ENCODE measurements at regions not wholly inside any gene's neighbourhood (a gene's known extent, or its start where the extent isn't known, plus 50 kb on each side); places are given as distances from the start of the nearest gene placed in this dataset.
A peak's percentile ranks its signal among the peaks of the same experiment; 100 is the strongest.

GRCh38 chr9:97763874-97764273 is 66.7 kb upstream of the XPA start:
- H3K27me3 ChIP-seq (replicated peaks; ENCODE audit: insufficient read depth), result peaks cover 7% of the 10 kb centered on the region; the same call in 1 of the 2 replicates
- in situ Hi-C loops (cut with MboI), result no loop called here
- no peak for DNase-seq

GRCh38 chr9:97766092-97766491 is 69.0 kb upstream of the XPA start:
- Histone ChIP-seq H3K36me3 (ENCODE audit: low read depth) (no peaks in the 10 kb centered on the region), H3K4me3 (no peak overlapping the region), H4K20me1 (ENCODE audit: insufficient read depth) (no peaks in the 10 kb centered on the region), H3K9me3 (ENCODE audit: low read depth) (no peaks in the 10 kb centered on the region), H2AFZ (no peak overlapping the region), H3K27me3 (replicated peaks; ENCODE audit: insufficient read depth) (no peaks in the 10 kb centered on the region; the same call in 1 of the 2 replicates), H3K9ac (no peak overlapping the region), H3K4me2 (ENCODE audit: unreplicated experiment) (peak overlapping the region; percentile 37), H3K27ac (no peak overlapping the region), H3F3A (ENCODE audit: insufficient read depth) (peaks cover 16% of the 10 kb centered on the region), H3K4me1 (ENCODE audit: insufficient read depth) (peaks cover 38% of the 10 kb centered on the region), H3K79me2 (ENCODE audit: insufficient read depth) (no peaks in the 10 kb centered on the region), H3K9me2 (ENCODE audit: insufficient read depth) (no peaks in the 10 kb centered on the region)
- DNase-seq, result peak; percentile 78
- WGBS, 2 experiments (ENCODE audit: low coverage in 1 of 2, low lambda C conversion rate in 2 of 2, missing lambda C conversion rate in 2 of 2), result 44 to 46% methylated on average over 2 of the region's 2 CpGs
- in situ Hi-C loops (cut with MboI), result no loop called here
- TF ChIP-seq EZH2 (IDR thresholded peaks at IDR 0.05; ENCODE audit: insufficient read depth, poor library complexity, severe bottlenecking) (no peak), EZH2phosphoT487 (IDR thresholded peaks at IDR 0.05; ENCODE audit: insufficient read depth, low read depth) (no peak)

More at GRCh38 chr9:97763874-97764273, 66.7 kb upstream of the XPA start:
- H3K4me3 ChIP-seq, result no peak overlapping the region
- H3K27ac ChIP-seq, result no peak overlapping the region
- no peak overlapping the region for H2AFZ ChIP-seq
- no peak overlapping the region for H3K4me2 ChIP-seq (ENCODE audit: unreplicated experiment)
- peaks cover 40% of the 10 kb centered on the region for H3K4me1 ChIP-seq (ENCODE audit: insufficient read depth)
- no peak for TF ChIP-seq EZH2 (IDR thresholded peaks at IDR 0.05; ENCODE audit: insufficient read depth, poor library complexity, severe bottlenecking)
- no peak for TF ChIP-seq EZH2phosphoT487 (IDR thresholded peaks at IDR 0.05; ENCODE audit: insufficient read depth, low read depth)
- H3K36me3 ChIP-seq (ENCODE audit: low read depth), result no peaks in the 10 kb centered on the region
- H3K9ac ChIP-seq, result no peak overlapping the region
- no peaks in the 10 kb centered on the region for H4K20me1 ChIP-seq (ENCODE audit: insufficient read depth)
- H3K9me2 ChIP-seq (ENCODE audit: insufficient read depth), result no peaks in the 10 kb centered on the region
- H3K9me3 ChIP-seq (ENCODE audit: low read depth), result no peaks in the 10 kb centered on the region
- H3F3A ChIP-seq (ENCODE audit: insufficient read depth), result peaks cover 10% of the 10 kb centered on the region
- H3K79me2 ChIP-seq (ENCODE audit: insufficient read depth), result no peaks in the 10 kb centered on the region
- WGBS, 2 experiments (ENCODE audit: low coverage in 1 of 2, low lambda C conversion rate in 2 of 2, missing lambda C conversion rate in 2 of 2), result 71 to 75% methylated on average over 4 of the region's 4 CpGs

- H3F3A ChIP-seq (ENCODE audit: insufficient read depth), result peaks cover 16% of the 10 kb centered on the region
- H3K4me3 ChIP-seq, result no peak overlapping the region
- no peak for TF ChIP-seq EZH2 (IDR thresholded peaks at IDR 0.05; ENCODE audit: insufficient read depth, poor library complexity, severe bottlenecking)
- TF ChIP-seq EZH2phosphoT487 (IDR thresholded peaks at IDR 0.05; ENCODE audit: insufficient read depth, low read depth), result no peak
- H2AFZ ChIP-seq, result no peak overlapping the region
- 93 to 97% methylated on average over 3 of the region's 3 CpGs for WGBS, 2 experiments (ENCODE audit: low coverage in 1 of 2, low lambda C conversion rate in 2 of 2, missing lambda C conversion rate in 2 of 2)
- no peaks in the 10 kb centered on the region for H3K9me3 ChIP-seq (ENCODE audit: low read depth)
- H3K36me3 ChIP-seq (ENCODE audit: low read depth), result no peaks in the 10 kb centered on the region
- peak overlapping the region; percentile 37 for H3K4me2 ChIP-seq (ENCODE audit: unreplicated experiment)
- in situ Hi-C loops (cut with MboI), result no loop called here
- H3K27me3 ChIP-seq (replicated peaks; ENCODE audit: insufficient read depth), result no peaks in the 10 kb centered on the region; the same call in 1 of the 2 replicates
- no peaks in the 10 kb centered on the region for H4K20me1 ChIP-seq (ENCODE audit: insufficient read depth)
- H3K27ac ChIP-seq, result no peak overlapping the region
- H3K9me2 ChIP-seq (ENCODE audit: insufficient read depth), result no peaks in the 10 kb centered on the region
- DNase-seq, result no peak
- H3K79me2 ChIP-seq (ENCODE audit: insufficient read depth), result no peaks in the 10 kb centered on the region
- H3K9ac ChIP-seq, result no peak overlapping the region
- H3K4me1 ChIP-seq (ENCODE audit: insufficient read depth), result peaks cover 38% of the 10 kb centered on the region
Observed at GRCh38 chr9:97766610-97767009, 69.5 kb upstream of the XPA start.

- peak overlapping the region; percentile 59 for H3K4me2 ChIP-seq (ENCODE audit: unreplicated experiment)
- no peaks in the 10 kb centered on the region for H3K36me3 ChIP-seq (ENCODE audit: low read depth)
- H3K9ac ChIP-seq, result 0 out of 2 replicates have a peak overlapping the region, but pooled peaks have one; percentile 19
Observed at GRCh38 chr9:97767891-97768290, 70.8 kb upstream of the XPA start.

More at GRCh38 chr9:97767891-97768290, 70.8 kb upstream of the XPA start:
- DNase-seq, result peak; percentile 50
- H3K9me2 ChIP-seq (ENCODE audit: insufficient read depth), result no peaks in the 10 kb centered on the region
- no peak for TF ChIP-seq EZH2phosphoT487 (IDR thresholded peaks at IDR 0.05; ENCODE audit: insufficient read depth, low read depth)
- TF ChIP-seq EZH2 (IDR thresholded peaks at IDR 0.05; ENCODE audit: insufficient read depth, poor library complexity, severe bottlenecking), result no peak
- H3K9me3 ChIP-seq (ENCODE audit: low read depth), result no peaks in the 10 kb centered on the region
- H3K27me3 ChIP-seq (replicated peaks; ENCODE audit: insufficient read depth), result no peaks in the 10 kb centered on the region; the same call in 1 of the 2 replicates
- peak overlapping the region; percentile 23 for H3K4me3 ChIP-seq
- no peaks in the 10 kb centered on the region for H4K20me1 ChIP-seq (ENCODE audit: insufficient read depth)
- H3K27ac ChIP-seq, result peak overlapping the region; percentile 61
- H3K79me2 ChIP-seq (ENCODE audit: insufficient read depth), result no peaks in the 10 kb centered on the region
- H3K4me1 ChIP-seq (ENCODE audit: insufficient read depth), result peaks cover 38% of the 10 kb centered on the region
- WGBS, 2 experiments (ENCODE audit: low coverage in 1 of 2, low lambda C conversion rate in 2 of 2, missing lambda C conversion rate in 2 of 2), result 73 to 76% methylated on average over 2 of the region's 2 CpGs
- in situ Hi-C loops (cut with MboI), result no loop called here
- no peak overlapping the region for H2AFZ ChIP-seq
- peaks cover 16% of the 10 kb centered on the region for H3F3A ChIP-seq (ENCODE audit: insufficient read depth)

Measured in GM23248 (cell line).